Neural progenitor cell (in vitro differentiated cells): ENCODE measurements at regions not wholly inside any gene's neighbourhood (a gene's known extent, or its start where the extent isn't known, plus 50 kb on each side); places are given as distances from the start of the nearest gene placed in this dataset.

ENCODE experiments used
- DNase-seq: peaks from one replicate; pipeline ENCODE4 v3.0.0-alpha.2; 2016; ENCODE audit warnings: low spot score
- H2AFZ ChIP-seq: fragments of 200-600 bp; sonication (generic); replicated peaks from 2 replicates; pipeline ENCODE4 v1.6.1; 2016; ENCODE audit warnings: antibody characterized with exemption
- H3F3A ChIP-seq: fragments of 200-600 bp; sonication (generic); 2 replicates; pipeline ENCODE4 v1.6.1; 2016; ENCODE audit warnings: antibody characterized with exemption, low read depth
- H3K27ac ChIP-seq: fragments of 200-600 bp; sonication (generic); 2 replicates; pipeline ENCODE4 v1.5.1; 2016; ENCODE audit warnings: mild to moderate bottlenecking
- H3K27me3 ChIP-seq: fragments of 200-600 bp; sonication (generic); 2 replicates; pipeline ENCODE4 v1.6.1; 2016; ENCODE audit warnings: mild to moderate bottlenecking, moderate library complexity
- H3K36me3 ChIP-seq: fragments of 200-600 bp; sonication (generic); 2 replicates; pipeline ENCODE4 v1.5.1; 2016
- H3K4me1 ChIP-seq: fragments of 200-600 bp; sonication (generic); 2 replicates; pipeline ENCODE4 v1.6.1; 2016; ENCODE audit warnings: mixed run types
- H3K4me2 ChIP-seq: fragments of 200-600 bp; sonication (generic); 2 replicates; pipeline ENCODE4 v1.6.1; 2016
- H3K4me3 ChIP-seq: fragments of 200-600 bp; sonication (generic); 2 replicates; pipeline ENCODE4 v1.5.1; 2016
- H3K79me2 ChIP-seq: fragments of 200-600 bp; sonication (generic); 2 replicates; pipeline ENCODE4 v1.6.1; 2016; ENCODE audit warnings: low read depth
- H3K9ac ChIP-seq: fragments of 200-600 bp; sonication (generic); 2 replicates; pipeline ENCODE4 v1.6.1; 2016
- H3K9me3 ChIP-seq: fragments of 200-600 bp; sonication (generic); 2 replicates; pipeline ENCODE4 v1.5.1; 2016; ENCODE audit warnings: low read depth
- H4K20me1 ChIP-seq: fragments of 200-600 bp; sonication (generic); 2 replicates; pipeline ENCODE4 v1.6.1; 2016; ENCODE audit warnings: low read depth
- H3K27ac Mint-ChIP-seq: 3 replicates; pipeline ENCODE4 v1.8.0; 2021; ENCODE audit warnings: mixed read lengths
- H3K27me3 Mint-ChIP-seq: 2 replicates; pipeline ENCODE4 v1.8.0; 2022; ENCODE audit warnings: low read depth, mild to moderate bottlenecking, inconsistent platforms, moderate library complexity, mixed read lengths; ENCODE audit not compliant: insufficient read depth
- H3K36me3 Mint-ChIP-seq: 3 replicates; pipeline ENCODE4 v1.8.0; 2021; ENCODE audit warnings: mixed read lengths
- H3K4me1 Mint-ChIP-seq: 3 replicates; pipeline ENCODE4 v1.8.0; 2021; ENCODE audit warnings: mixed read lengths
- H3K4me3 Mint-ChIP-seq: 3 replicates; pipeline ENCODE4 v1.8.0; 2021; ENCODE audit warnings: mild to moderate bottlenecking, moderate library complexity, mixed read lengths
- H3K9me3 Mint-ChIP-seq: 3 replicates; pipeline ENCODE4 v1.8.0; 2020; ENCODE audit warnings: mixed read lengths
- CTCF ChIP-seq: fragments of 200-600 bp; sonication (generic); IDR thresholded peaks from 2 replicates; pipeline ENCODE4 v1.5.1; 2017; ENCODE audit warnings: antibody characterized with exemption, mild to moderate bottlenecking
- EZH2 ChIP-seq: fragments of 200-600 bp; sonication (generic); IDR thresholded peaks from 2 replicates; pipeline ENCODE4 v1.6.1; 2017; ENCODE audit warnings: antibody characterized with exemption, mild to moderate bottlenecking, moderate library complexity
- EZH2phosphoT487 ChIP-seq: fragments of 200-600 bp; sonication (generic); IDR thresholded peaks from 2 replicates; pipeline ENCODE4 v1.6.1; 2017; ENCODE audit warnings: antibody characterized with exemption

GRCh38 chr10:121087129-121087528, 236.0 kb downstream of the WDR11 start:
- Histone ChIP-seq H3K9me3 (no peaks in the 10 kb centered on the region), H3K27ac (no peak overlapping the region), H3K27me3 (no peaks in the 10 kb centered on the region), H2AFZ (no peak overlapping the region), H3K4me1 (peaks cover 4% of the 10 kb centered on the region), H3K4me2 (no peak overlapping the region), H3F3A (no peaks in the 10 kb centered on the region), H4K20me1 (no peaks in the 10 kb centered on the region), H3K9ac (no peak overlapping the region), H3K79me2 (no peaks in the 10 kb centered on the region), H3K4me3 (no peak overlapping the region), H3K36me3 (no peaks in the 10 kb centered on the region)
- no peaks in the 10 kb centered on the region for H3K36me3 Mint-ChIP-seq
- DNase-seq, result no peak
- peaks cover 50% of the 10 kb centered on the region for H3K4me1 Mint-ChIP-seq
- peaks cover under 1% of the 10 kb centered on the region for H3K9me3 Mint-ChIP-seq
- TF ChIP-seq EZH2phosphoT487, result no peak
- no peak for TF ChIP-seq EZH2
- no peak for TF ChIP-seq CTCF
- peaks cover 18% of the 10 kb centered on the region for H3K27me3 Mint-ChIP-seq
- H3K27ac Mint-ChIP-seq, result no peak overlapping the region
- no peak overlapping the region for H3K4me3 Mint-ChIP-seq

GRCh38 chr10:121087688-121088087, 236.5 kb downstream of the WDR11 start:
- Histone ChIP-seq H3K4me1 (peaks cover 4% of the 10 kb centered on the region), H3K79me2 (no peaks in the 10 kb centered on the region), H3K27ac (no peak overlapping the region), H3K4me2 (no peak overlapping the region), H3K36me3 (no peaks in the 10 kb centered on the region), H3K9me3 (no peaks in the 10 kb centered on the region), H4K20me1 (no peaks in the 10 kb centered on the region), H3F3A (no peaks in the 10 kb centered on the region), H3K9ac (no peak overlapping the region), H2AFZ (no peak overlapping the region), H3K27me3 (no peaks in the 10 kb centered on the region), H3K4me3 (no peak overlapping the region)
- no peaks in the 10 kb centered on the region for H3K9me3 Mint-ChIP-seq
- peaks cover 18% of the 10 kb centered on the region for H3K27me3 Mint-ChIP-seq
- peak overlapping the region; percentile 2 for H3K27ac Mint-ChIP-seq
- TF ChIP-seq EZH2 (no peak), CTCF (no peak), EZH2phosphoT487 (no peak)
- no peaks in the 10 kb centered on the region for H3K36me3 Mint-ChIP-seq
- H3K4me3 Mint-ChIP-seq, result peak overlapping the region; percentile 1
- peaks cover 56% of the 10 kb centered on the region for H3K4me1 Mint-ChIP-seq
- no peak for DNase-seq

- Histone ChIP-seq H3K27ac (no peak overlapping the region), H3K9me3 (no peaks in the 10 kb centered on the region), H4K20me1 (no peaks in the 10 kb centered on the region), H3K4me2 (no peak overlapping the region), H3K4me1 (peaks cover 4% of the 10 kb centered on the region), H3K27me3 (no peaks in the 10 kb centered on the region), H3K9ac (no peak overlapping the region), H2AFZ (no peak overlapping the region), H3K4me3 (no peak overlapping the region), H3F3A (no peaks in the 10 kb centered on the region), H3K36me3 (no peaks in the 10 kb centered on the region), H3K79me2 (no peaks in the 10 kb centered on the region)
- H3K36me3 Mint-ChIP-seq, result no peaks in the 10 kb centered on the region
- H3K4me3 Mint-ChIP-seq, result no peak overlapping the region
- no peak for TF ChIP-seq EZH2
- TF ChIP-seq CTCF, result peak; percentile 49
- no peak for TF ChIP-seq EZH2phosphoT487
- no peaks in the 10 kb centered on the region for H3K9me3 Mint-ChIP-seq
- H3K27ac Mint-ChIP-seq, result peak overlapping the region; percentile 58
- H3K4me1 Mint-ChIP-seq, result peaks cover 49% of the 10 kb centered on the region
- H3K27me3 Mint-ChIP-seq, result peaks cover 18% of the 10 kb centered on the region
- DNase-seq, result peak; percentile 65
Measured at GRCh38 chr10:121088524-121088923, 237.4 kb downstream of the WDR11 start.
